Chondrocyte (in vitro differentiated cells): ENCODE measurements at regions not wholly inside any gene's neighbourhood (a gene's known extent, or its start where the extent isn't known, plus 50 kb on each side); places are given as distances from the start of the nearest gene placed in this dataset.
A peak's percentile ranks its signal among the peaks of the same experiment; 100 is the strongest.

Experiments used
- DNase-seq: peaks from one replicate; pipeline ENCODE4 v3.0.0; 2021; ENCODE audit warnings: mixed read lengths, low spot score
- H3K27ac Mint-ChIP-seq: one replicate; pipeline ENCODE4 v1.8.0; 2021; ENCODE audit warnings: mild to moderate bottlenecking, moderate library complexity, mixed read lengths; ENCODE audit not compliant: unreplicated experiment
- H3K27me3 Mint-ChIP-seq: 2 replicates; pipeline ENCODE4 v1.8.0; 2021; ENCODE audit warnings: low read depth, mixed read lengths
- H3K36me3 Mint-ChIP-seq: 2 replicates; pipeline ENCODE4 v1.8.0; 2021; ENCODE audit warnings: low read depth, mixed read lengths
- H3K4me1 Mint-ChIP-seq: 2 replicates; pipeline ENCODE4 v1.8.0; 2021; ENCODE audit warnings: low read depth, mild to moderate bottlenecking, mixed read lengths
- H3K4me3 Mint-ChIP-seq: one replicate; pipeline ENCODE4 v1.8.0; 2021; ENCODE audit warnings: mild to moderate bottlenecking, moderate library complexity, mixed read lengths; ENCODE audit not compliant: unreplicated experiment
- H3K9me3 Mint-ChIP-seq: 2 replicates; pipeline ENCODE4 v1.8.0; 2021; ENCODE audit warnings: low read depth, mixed read lengths
- TF ChIP-seq, protein P1 (sequence below): fragments of 200-600 bp; sonication (generic); IDR thresholded peaks from 2 replicates; pipeline ENCODE4 v1.5.0; 2021; ENCODE audit warnings: antibody characterized with exemption, mild to moderate bottlenecking, moderate library complexity

DNA sequence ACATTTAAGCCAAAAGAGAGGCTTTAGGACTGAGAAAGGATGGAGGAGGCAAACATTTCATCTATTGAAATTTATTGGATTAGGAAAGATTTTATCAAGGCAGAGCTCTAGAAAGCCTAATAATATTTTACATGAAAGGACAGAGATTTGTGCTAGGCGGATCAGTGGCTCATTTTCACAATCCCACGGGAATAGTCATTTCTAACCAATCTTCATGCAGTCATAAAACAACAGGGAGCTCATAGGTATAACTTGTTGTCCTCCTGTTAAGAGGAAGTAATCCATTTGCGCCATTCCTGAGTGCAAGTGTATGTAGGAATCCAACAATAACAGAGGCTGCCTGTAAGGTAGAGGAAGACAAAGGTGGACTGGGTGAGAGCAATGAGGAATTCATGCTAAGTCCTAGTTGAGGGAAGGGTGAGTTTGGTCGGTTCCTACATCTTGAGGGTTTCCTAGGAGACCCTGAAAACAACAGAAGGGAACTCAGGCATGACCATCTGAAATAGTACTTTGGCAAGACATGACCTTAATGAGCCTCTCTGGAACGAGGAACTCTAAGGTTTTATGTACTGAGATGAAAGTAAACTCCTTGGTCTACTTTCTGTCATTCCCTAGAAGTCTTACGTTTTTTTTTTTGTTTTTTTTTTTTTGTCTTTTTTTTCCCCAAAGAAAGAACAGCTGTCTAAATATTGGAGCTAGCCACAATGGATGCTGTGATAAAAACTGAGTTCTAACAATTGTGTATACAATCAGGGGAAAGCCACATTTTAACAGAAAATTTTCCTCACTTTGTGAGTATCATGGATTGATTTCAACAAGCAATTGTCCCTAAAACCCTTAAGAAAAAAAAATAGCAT is 89.7 kb downstream of the GEMIN8 start:
- no peaks in the 10 kb centered on the region for H3K36me3 Mint-ChIP-seq
- H3K9me3 Mint-ChIP-seq: peaks cover 4% of the 10 kb centered on the region
- H3K27ac Mint-ChIP-seq: no peak overlapping the region

DNA sequence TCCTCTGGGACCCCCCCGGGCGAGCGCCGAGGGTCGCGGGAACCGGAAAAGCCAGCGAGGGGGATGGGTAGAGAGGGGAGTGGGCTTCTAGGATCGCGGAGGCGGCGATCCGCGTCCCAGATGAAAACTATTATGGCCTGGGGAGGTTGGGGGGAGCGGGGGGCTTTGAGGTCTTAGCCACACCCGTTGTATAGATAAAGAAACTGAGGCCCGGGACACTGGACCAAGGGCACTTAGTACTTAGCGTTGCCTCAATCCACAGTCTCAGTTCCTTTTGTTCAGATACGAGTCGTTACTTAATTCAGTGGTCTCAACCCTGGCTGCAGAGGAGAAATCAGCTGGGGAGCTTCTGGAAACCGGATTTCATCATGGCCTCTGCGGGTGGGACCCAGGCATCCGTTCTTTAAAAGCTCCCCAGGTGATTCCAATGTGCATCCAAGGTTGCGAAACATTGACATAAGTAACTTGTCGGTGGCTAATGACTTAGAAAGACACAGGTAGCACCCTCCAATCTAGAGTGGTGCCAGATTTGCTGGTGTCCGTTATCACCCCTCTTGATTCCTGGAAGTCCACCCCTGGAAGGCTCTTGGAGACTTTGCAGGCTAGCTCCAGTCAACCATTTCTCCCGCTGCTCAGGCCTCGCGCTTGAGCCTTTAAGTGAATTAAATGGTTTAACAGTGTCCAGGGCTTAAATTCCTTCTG is 90.7 kb downstream of the GEMIN8 start:
- H3K9me3 Mint-ChIP-seq: peaks cover 5% of the 10 kb centered on the region
- TF ChIP-seq, protein P1, sequence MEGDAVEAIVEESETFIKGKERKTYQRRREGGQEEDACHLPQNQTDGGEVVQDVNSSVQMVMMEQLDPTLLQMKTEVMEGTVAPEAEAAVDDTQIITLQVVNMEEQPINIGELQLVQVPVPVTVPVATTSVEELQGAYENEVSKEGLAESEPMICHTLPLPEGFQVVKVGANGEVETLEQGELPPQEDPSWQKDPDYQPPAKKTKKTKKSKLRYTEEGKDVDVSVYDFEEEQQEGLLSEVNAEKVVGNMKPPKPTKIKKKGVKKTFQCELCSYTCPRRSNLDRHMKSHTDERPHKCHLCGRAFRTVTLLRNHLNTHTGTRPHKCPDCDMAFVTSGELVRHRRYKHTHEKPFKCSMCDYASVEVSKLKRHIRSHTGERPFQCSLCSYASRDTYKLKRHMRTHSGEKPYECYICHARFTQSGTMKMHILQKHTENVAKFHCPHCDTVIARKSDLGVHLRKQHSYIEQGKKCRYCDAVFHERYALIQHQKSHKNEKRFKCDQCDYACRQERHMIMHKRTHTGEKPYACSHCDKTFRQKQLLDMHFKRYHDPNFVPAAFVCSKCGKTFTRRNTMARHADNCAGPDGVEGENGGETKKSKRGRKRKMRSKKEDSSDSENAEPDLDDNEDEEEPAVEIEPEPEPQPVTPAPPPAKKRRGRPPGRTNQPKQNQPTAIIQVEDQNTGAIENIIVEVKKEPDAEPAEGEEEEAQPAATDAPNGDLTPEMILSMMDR: no peak
- H3K4me3 Mint-ChIP-seq: peak overlapping the region; percentile 56
- no peak overlapping the region for H3K27ac Mint-ChIP-seq
- no peak for DNase-seq
- peaks cover 9% of the 10 kb centered on the region for H3K4me1 Mint-ChIP-seq
- H3K27me3 Mint-ChIP-seq: peaks cover 2% of the 10 kb centered on the region
- H3K36me3 Mint-ChIP-seq: no peaks in the 10 kb centered on the region

More for the DNA sequence above, 89.7 kb downstream of the GEMIN8 start:
- Mint-ChIP-seq H3K4me1 (peaks cover 9% of the 10 kb centered on the region), H3K4me3 (no peak overlapping the region), H3K27me3 (peaks cover 2% of the 10 kb centered on the region)
- TF ChIP-seq, protein P1: no peak
- no peak for DNase-seq

DNA sequence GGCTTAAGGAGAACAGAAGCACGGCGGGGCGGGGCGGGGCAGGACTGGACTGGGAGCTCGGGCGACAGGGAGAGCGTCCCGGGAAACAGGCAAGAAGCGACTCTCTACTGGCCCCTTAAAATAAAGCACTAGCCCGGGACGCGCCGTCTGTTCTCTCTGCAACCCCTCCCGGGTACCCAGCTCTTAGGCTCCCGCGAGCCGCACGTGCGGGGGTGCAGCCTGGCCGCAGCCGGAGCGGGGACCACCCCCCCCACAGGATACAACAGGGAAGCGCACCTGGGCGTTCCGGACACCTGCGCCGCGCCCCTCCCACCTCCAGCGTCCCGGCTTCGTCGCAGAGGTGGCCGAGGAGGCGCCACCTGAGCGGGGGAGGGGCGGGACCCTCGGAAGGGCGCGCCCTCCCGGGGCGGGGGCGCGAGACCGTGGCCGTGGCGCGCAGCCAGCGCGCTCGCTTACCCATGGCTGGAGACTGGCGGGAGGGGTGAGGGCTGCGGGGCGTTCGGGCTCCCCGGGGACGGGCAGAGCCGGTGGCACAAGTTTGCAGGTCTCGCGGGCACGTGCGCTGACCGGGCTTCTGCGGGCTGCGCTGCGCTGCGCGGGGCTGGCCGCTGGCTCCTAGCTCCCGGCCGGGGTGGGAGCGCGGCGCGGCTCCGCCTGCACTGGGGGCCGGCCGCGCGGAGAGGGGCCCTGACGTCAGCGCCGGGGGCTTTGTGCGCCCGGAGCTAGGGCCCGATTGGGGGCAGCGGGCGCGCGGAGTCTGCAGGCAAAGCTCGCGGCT is 91.5 kb downstream of the GEMIN8 start:
- H3K4me3 Mint-ChIP-seq: peak overlapping the region; percentile 86
- peaks cover 3% of the 10 kb centered on the region for H3K9me3 Mint-ChIP-seq
- TF ChIP-seq, protein P1: no peak
- H3K27me3 Mint-ChIP-seq: peaks cover 2% of the 10 kb centered on the region
- peaks cover 9% of the 10 kb centered on the region for H3K4me1 Mint-ChIP-seq
- no peaks in the 10 kb centered on the region for H3K36me3 Mint-ChIP-seq
- H3K27ac Mint-ChIP-seq: peak overlapping the region; percentile 22
- no peak for DNase-seq

DNA sequence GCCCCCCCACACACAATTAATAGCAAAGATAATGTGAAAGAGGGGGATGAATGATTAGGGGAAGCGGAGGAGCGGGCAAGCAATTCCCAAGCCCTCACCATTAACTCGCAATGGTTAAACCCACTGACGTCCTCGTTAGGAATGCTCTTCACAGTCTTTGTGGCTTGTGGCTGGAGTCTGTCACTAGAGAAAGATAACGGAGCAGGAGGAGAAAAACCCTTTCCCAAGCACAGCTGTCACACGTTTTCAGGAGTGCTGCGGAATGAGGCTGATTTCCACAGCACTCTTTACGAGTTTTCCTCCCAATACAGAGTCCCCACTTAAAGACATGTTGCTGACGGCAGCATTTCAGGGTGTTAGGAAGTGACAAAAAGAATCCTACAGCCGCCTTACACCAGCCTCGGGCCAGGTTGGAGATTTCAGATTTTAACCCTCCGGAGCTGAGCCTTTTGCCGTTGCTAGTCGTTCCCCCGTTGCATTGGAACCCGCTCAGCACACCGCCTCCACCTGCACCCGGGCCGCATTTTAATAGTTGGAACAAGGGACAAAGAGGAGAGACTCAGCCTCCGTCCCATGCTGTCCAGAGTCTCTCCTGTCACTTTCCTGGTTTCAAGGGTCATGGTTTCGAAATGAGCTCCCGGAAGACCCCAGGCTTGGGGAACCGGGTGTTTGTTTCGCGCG is 92.2 kb downstream of the GEMIN8 start:
- peaks cover 9% of the 10 kb centered on the region for H3K4me1 Mint-ChIP-seq
- H3K36me3 Mint-ChIP-seq: no peaks in the 10 kb centered on the region
- no peak for DNase-seq

More for the DNA sequence above, 92.2 kb downstream of the GEMIN8 start:
- Mint-ChIP-seq H3K27me3 (peaks cover 2% of the 10 kb centered on the region), H3K9me3 (peaks cover 3% of the 10 kb centered on the region), H3K4me3 (peak overlapping the region; percentile 86), H3K27ac (peak overlapping the region; percentile 22)
- TF ChIP-seq, protein P1: no peak
